ENCODE measurements at regions not wholly inside any gene's neighbourhood (a gene's known extent, or its start where the extent isn't known, plus 50 kb on each side); places are given as distances from the start of the nearest gene placed in this dataset.
"Not testable (repeated sequence)": the region's sequence is repeated elsewhere in the genome, so short reads cannot be mapped to it uniquely, and the experiment has no call there.

DNA sequence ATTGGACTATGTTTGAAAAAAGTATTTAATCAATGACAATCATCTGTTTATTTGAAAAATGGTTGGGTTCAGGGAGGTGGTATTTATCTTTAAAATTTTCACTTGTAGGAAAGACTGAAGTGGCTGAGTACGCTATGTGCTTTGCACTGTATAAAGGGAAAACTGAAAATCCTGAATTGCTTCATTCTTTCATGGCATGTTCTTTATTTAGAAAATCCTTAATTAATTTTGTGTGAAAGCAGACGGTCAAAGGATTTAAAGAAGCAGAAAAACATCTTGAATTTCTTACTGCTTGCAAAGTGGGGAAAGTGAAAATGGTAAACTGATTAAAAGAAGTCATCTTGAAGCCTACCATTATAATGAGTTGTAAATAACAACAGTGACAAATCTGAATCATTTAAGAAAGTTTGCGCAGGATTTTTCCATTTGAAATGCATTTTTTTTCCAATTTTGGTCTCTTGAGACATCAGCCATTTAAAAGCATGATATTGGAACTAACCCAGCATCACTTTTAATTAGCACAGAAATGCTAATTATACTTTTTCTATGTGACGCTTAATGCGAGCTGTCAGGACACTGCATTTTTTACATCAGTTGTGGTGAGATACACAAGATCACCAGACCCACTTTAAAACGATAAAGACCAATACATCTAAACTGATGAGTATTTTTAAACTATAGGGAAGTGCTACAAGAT lies 169.0 kb downstream of the NEDD1 start:
- ChIA-PET CTCF (no interaction called here), POLR2A (no interaction called here), RAD21 (ENCODE audit: low non-redundant PET in 1 of 2, low total read pairs in 2 of 2, uncharacterized antibody in 2 of 2, unreplicated experiment in 2 of 2) (no interaction called here)
- no peak for TF ChIP-seq POLR2AphosphoS5 (IDR thresholded peaks at IDR 0.05; ENCODE audit: low read depth, low read length)
- TF ChIP-seq SIN3A (IDR thresholded peaks at IDR 0.05; ENCODE audit: low read depth) = no peak
- Histone ChIP-seq H3K79me2 (ENCODE audit: insufficient read depth, low read length) (no peaks in the 10 kb centered on the region), H3K27ac (ENCODE audit: low read depth, low read length) (no peak overlapping the region), H2AFZ (ENCODE audit: low read depth, low read length, poor library complexity, severe bottlenecking) (no peak overlapping the region), H3K4me2 (ENCODE audit: low read length) (no peak overlapping the region), H3K36me3 (ENCODE audit: control insufficient read depth in 1 of 2, insufficient read depth in 2 of 2, low read length in 2 of 2) (no peaks in the 10 kb centered on the region), H3K27me3 (ENCODE audit: insufficient read depth, low read length) (0 out of 2 replicates have a peak, but pooled peaks cover 4% of the 10 kb centered on the region), H4K20me1 (ENCODE audit: insufficient read depth) (no peaks in the 10 kb centered on the region), H3K4me3 (replicated peaks in 1 of 2; ENCODE audit: low read depth in 1 of 2, low read length in 2 of 2) (no peak overlapping the region), H3K4me1 (ENCODE audit: control insufficient read depth in 1 of 2, insufficient read depth in 2 of 2, low read length in 2 of 2) (no peaks in the 10 kb centered on the region), H3K9ac (ENCODE audit: low read length) (no peak overlapping the region), H3K9me2 (ENCODE audit: insufficient read depth) (no peaks in the 10 kb centered on the region), H3K9me3 (ENCODE audit: control insufficient read depth in 1 of 2, insufficient read depth in 1 of 2, low read depth in 1 of 2, low read length in 2 of 2) (no peaks in the 10 kb centered on the region)
- intact Hi-C loops (cut with micrococcal nuclease) = no loop called here
- no TSS peak for BruUV-seq (replicated peaks)
- DNase-seq (ENCODE audit: low read depth, low spot score) = no peak
- no peak for ATAC-seq

DNA sequence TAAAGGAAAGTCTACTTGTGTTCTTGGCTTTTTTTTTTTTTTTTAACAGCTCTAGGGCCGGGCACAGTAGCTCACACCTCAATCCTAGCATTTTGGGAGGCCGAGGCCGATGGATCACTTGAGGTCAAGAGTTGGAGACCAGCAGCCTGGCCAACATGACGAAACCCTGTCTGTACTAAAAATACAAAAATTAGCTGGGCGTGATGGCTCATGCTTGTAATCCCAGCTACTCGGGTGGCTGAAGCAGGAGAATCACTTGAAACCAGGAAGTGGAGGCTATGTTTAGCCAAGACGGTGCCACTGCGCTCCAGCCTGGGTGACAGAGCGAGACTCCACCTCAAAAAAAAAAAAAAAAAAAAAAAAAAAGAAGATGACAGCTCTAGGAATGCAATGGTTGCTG lies 169.9 kb downstream of the NEDD1 start:
- RAD21 ChIA-PET (ENCODE audit: low non-redundant PET in 1 of 2, low total read pairs in 2 of 2, uncharacterized antibody in 2 of 2, unreplicated experiment in 2 of 2) = interaction anchor here in 1 of 2 experiments (0.6 kb wide), 1 partner anchor 64 kb away, joined by 4 read pairs; no protein-coding TSS in a partner anchor
- H3K4me3 ChIP-seq (replicated peaks in 1 of 2; ENCODE audit: low read depth in 1 of 2, low read length in 2 of 2); ATAC-seq; H3K4me1 ChIP-seq (ENCODE audit: control insufficient read depth in 1 of 2, insufficient read depth in 2 of 2, low read length in 2 of 2); H3K9ac ChIP-seq (ENCODE audit: low read length); intact Hi-C loops (cut with micrococcal nuclease); DNase-seq (ENCODE audit: low read depth, low spot score); H4K20me1 ChIP-seq (ENCODE audit: insufficient read depth); H3K4me2 ChIP-seq (ENCODE audit: low read length); H2AFZ ChIP-seq (ENCODE audit: low read depth, low read length, poor library complexity, severe bottlenecking); H3K27me3 ChIP-seq (ENCODE audit: insufficient read depth, low read length); H3K79me2 ChIP-seq (ENCODE audit: insufficient read depth, low read length); H3K9me3 ChIP-seq (ENCODE audit: control insufficient read depth in 1 of 2, insufficient read depth in 1 of 2, low read depth in 1 of 2, low read length in 2 of 2); H3K27ac ChIP-seq (ENCODE audit: low read depth, low read length); BruUV-seq (replicated peaks); POLR2A ChIA-PET; H3K36me3 ChIP-seq (ENCODE audit: control insufficient read depth in 1 of 2, insufficient read depth in 2 of 2, low read length in 2 of 2); CTCF ChIA-PET; H3K9me2 ChIP-seq (ENCODE audit: insufficient read depth): not testable (repeated sequence)

DNA sequence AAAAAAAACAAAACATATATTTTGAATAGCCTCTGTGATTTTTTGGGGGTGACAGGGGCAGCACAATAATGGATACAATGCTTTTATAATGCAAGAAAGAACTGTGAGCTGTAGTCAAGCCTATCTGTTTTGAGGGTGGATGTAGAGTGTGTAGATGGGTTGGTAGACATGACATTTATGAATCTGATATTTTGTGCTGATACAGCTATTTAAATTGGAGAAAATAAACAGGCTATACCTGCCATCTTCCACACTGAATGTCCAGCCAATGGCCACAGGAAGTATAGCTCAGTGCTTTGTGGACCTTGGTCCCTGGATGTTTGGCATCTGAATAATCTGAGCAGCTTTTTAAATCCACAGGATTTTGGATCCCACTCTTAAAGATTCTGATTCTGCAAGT lies 175.0 kb downstream of the NEDD1 start:
- H4K20me1 ChIP-seq (ENCODE audit: insufficient read depth) = no peaks in the 10 kb centered on the region
- no peak overlapping the region for H3K27ac ChIP-seq (ENCODE audit: low read depth, low read length)
- no peak overlapping the region for H2AFZ ChIP-seq (ENCODE audit: low read depth, low read length, poor library complexity, severe bottlenecking)
- H3K79me2 ChIP-seq (ENCODE audit: insufficient read depth, low read length) = no peaks in the 10 kb centered on the region
- no peaks in the 10 kb centered on the region for H3K4me1 ChIP-seq (ENCODE audit: control insufficient read depth in 1 of 2, insufficient read depth in 2 of 2, low read length in 2 of 2)
- no peaks in the 10 kb centered on the region for H3K9me2 ChIP-seq (ENCODE audit: insufficient read depth)
- intact Hi-C loops (cut with micrococcal nuclease) = no loop called here
- no peaks in the 10 kb centered on the region for H3K9me3 ChIP-seq (ENCODE audit: control insufficient read depth in 1 of 2, insufficient read depth in 1 of 2, low read depth in 1 of 2, low read length in 2 of 2)
- POLR2A ChIA-PET = no interaction called here
- H3K36me3 ChIP-seq (ENCODE audit: control insufficient read depth in 1 of 2, insufficient read depth in 2 of 2, low read length in 2 of 2) = no peaks in the 10 kb centered on the region
- RAD21 ChIA-PET (ENCODE audit: low non-redundant PET in 1 of 2, low total read pairs in 2 of 2, uncharacterized antibody in 2 of 2, unreplicated experiment in 2 of 2) = no interaction called here
- CTCF ChIA-PET = no interaction called here
- DNase-seq (ENCODE audit: low read depth, low spot score) (no peak), ATAC-seq (no peak)
- no peak overlapping the region for H3K9ac ChIP-seq (ENCODE audit: low read length)
- no TSS peak for BruUV-seq (replicated peaks)
- H3K4me2 ChIP-seq (ENCODE audit: low read length) = no peak overlapping the region
- no peak overlapping the region for H3K4me3 ChIP-seq (replicated peaks in 1 of 2; ENCODE audit: low read depth in 1 of 2, low read length in 2 of 2)
- peaks cover 10% of the 10 kb centered on the region; the same call in 1 of the 2 replicates for H3K27me3 ChIP-seq (ENCODE audit: insufficient read depth, low read length)
- TF ChIP-seq, protein P1, sequence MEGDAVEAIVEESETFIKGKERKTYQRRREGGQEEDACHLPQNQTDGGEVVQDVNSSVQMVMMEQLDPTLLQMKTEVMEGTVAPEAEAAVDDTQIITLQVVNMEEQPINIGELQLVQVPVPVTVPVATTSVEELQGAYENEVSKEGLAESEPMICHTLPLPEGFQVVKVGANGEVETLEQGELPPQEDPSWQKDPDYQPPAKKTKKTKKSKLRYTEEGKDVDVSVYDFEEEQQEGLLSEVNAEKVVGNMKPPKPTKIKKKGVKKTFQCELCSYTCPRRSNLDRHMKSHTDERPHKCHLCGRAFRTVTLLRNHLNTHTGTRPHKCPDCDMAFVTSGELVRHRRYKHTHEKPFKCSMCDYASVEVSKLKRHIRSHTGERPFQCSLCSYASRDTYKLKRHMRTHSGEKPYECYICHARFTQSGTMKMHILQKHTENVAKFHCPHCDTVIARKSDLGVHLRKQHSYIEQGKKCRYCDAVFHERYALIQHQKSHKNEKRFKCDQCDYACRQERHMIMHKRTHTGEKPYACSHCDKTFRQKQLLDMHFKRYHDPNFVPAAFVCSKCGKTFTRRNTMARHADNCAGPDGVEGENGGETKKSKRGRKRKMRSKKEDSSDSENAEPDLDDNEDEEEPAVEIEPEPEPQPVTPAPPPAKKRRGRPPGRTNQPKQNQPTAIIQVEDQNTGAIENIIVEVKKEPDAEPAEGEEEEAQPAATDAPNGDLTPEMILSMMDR (IDR thresholded peaks at IDR 0.05 in 2 of 3, conservative IDR thresholded peaks at IDR 0.05 in 1 of 3; ENCODE audit: borderline replicate concordance in 1 of 3, insufficient read depth in 1 of 3, low read depth in 2 of 3, low read length in 2 of 3) = no peak
- no peak for TF ChIP-seq ELF1 (IDR thresholded peaks at IDR 0.05; ENCODE audit: borderline replicate concordance, low read depth)
- TF ChIP-seq EGR1 (IDR thresholded peaks at IDR 0.05; ENCODE audit: low read depth) = no peak
- TF ChIP-seq EZH2phosphoT487 (IDR thresholded peaks at IDR 0.05; ENCODE audit: borderline replicate concordance) = no peak
- TF ChIP-seq ZNF274 (IDR thresholded peaks at IDR 0.05; ENCODE audit: low read depth, low read length) = no peak
- TF ChIP-seq POLR2AphosphoS5 (IDR thresholded peaks at IDR 0.05; ENCODE audit: low read depth, low read length) = no peak
- no peak for TF ChIP-seq ZFX (IDR thresholded peaks at IDR 0.05)
- no peak for TF ChIP-seq YY1 (IDR thresholded peaks at IDR 0.05; ENCODE audit: extremely low read depth, insufficient replicate concordance, low read depth, low read length)
- no peak for TF ChIP-seq EZH2 (IDR thresholded peaks at IDR 0.05)

All from HCT116 (cell line).